Fibroblast of skin of left quadriceps (primary cell): ENCODE measurements at regions not wholly inside any gene's neighbourhood (a gene's known extent, or its start where the extent isn't known, plus 50 kb on each side); places are given as distances from the start of the nearest gene placed in this dataset.
"Not testable (repeated sequence)": the region's sequence is repeated elsewhere in the genome, so short reads cannot be mapped to it uniquely, and the experiment has no call there.

ENCODE experiments used
- DNase-seq, 2 experiments: peaks; one replicate each; pipeline ENCODE4 v3.0.0-alpha.2; 2013; ENCODE audit warnings: low read depth in 2 of 2

- no peak for DNase-seq
Measured at GRCh38 chr7:92973293-92973731, 136.9 kb upstream of the CDK6 start.

DNA sequence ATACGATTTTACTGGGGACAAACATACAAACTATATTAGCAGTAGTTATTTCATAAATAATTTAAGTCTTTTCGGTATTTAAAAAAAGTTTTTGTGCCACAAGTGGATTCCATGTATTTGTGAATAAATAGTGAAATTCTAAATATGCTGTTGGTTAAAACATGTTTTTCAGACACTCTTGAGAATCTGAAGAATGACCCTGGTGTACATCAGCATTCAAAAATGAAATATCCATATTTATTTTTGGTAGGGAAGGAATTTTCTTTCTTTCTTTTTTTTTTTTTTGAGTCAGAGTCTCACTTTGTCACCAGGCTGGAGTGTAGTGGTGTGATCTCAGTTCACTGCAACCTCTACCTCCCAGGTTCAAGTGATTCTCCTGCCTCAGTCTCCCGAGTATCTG lies 136.1 kb upstream of the CDK6 start:
- no peak for DNase-seq

DNA sequence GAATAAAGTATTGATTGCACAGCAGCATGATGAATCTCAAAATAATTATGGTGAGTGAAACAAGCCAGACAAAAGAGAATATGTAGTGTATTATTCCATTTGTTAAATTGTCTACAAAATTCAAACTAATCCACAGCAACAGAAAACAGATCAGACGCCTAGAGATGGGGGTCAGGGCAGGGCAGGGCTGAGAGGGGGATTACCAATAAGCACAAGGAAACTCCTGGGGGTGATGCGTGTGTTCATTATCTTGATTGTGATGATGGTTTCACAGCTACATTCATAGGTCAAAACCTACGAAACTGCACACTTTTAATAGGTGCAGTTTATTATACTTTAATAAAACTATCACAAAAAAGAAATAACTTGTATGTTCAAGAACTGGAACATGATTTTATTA lies 132.7 kb upstream of the CDK6 start:
- DNase-seq, result no peak

DNA sequence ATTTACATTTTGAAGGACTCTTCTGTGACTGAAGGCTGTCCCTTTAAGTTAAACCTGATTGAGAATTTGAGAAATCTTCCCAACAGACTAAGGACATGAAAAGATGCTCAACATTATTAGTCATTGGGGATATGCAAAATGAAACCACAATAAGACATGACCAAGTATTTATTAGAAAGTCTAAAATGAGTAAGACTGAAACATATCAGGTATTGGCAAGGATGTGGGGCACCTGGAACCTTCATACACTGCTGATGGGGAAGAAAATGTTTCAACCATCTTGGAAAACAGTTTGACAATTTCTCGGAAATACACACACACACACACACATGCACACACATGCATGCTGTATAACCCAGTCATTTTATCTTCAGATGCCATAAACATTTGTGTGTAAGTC lies 132.1 kb upstream of the CDK6 start:
- DNase-seq, result no peak

GRCh38 chr7:92967238-92967637 lies 130.9 kb upstream of the CDK6 start:
- no peak for DNase-seq

GRCh38 chr7:92964141-92964540 lies 127.8 kb upstream of the CDK6 start:
- DNase-seq, result no peak

DNA sequence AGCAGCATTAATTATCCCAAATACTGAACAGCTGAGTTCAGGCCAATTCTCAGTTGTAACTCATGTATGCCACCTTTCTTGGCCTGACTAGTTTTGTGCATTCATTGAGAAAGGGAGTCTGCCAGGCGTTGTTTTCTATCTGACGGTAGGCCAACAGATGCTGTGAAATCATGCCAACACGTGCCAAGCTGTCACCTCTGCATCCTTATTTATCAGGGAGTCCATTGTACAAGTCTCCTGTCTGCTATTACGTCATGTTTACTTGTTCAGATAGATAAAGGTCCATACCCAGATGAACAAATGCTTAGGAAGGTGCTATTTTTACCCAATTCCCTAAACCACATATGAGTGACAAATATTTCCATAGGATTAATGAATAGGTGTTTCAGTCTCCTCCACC lies 127.2 kb upstream of the CDK6 start:
- DNase-seq, result no peak

DNA sequence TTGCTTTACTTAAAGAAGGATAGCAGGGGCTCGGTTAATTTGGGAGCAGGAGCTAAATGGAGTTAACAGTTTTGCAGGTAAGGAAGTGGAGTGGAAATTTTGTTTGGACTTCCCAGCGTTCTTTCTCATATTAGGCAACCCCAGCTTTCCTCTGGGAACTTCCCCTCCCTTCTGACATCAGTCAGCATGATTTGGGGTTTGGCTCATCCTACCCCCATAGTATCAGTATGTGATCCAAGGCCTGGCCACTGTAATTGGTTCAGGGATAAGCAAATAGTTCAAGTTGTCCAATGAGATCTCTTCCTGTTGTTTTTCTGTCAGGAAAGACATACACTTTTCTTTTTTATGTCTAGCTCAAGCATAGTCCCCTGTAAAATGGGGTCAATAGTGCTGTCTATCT lies 125.6 kb upstream of the CDK6 start:
- no peak for DNase-seq

DNA sequence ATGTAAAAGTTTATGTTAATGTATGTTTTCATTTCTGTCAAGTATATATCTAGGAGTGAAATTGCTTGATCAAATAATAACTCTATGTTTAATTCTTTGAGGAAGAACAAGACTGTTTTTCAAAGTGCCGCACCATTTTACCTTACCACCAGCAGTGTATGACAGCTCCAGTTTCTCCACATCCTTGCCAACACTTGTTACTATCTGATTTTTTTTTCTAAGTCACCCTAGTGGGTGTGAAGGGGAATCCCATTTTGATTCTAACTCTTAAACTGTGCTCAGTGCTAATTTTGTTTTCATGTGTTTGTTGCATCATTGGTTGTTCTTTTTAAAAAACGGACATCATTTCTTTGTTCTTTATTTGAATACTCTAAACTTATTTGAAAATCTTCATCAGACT lies 120.2 kb upstream of the CDK6 start:
- DNase-seq, result no peak

- no peak for DNase-seq
Measured at GRCh38 chr7:92955081-92955480, 118.7 kb upstream of the CDK6 start.

GRCh38 chr7:92953657-92954056 lies 117.3 kb upstream of the CDK6 start:
- no peak for DNase-seq

DNA sequence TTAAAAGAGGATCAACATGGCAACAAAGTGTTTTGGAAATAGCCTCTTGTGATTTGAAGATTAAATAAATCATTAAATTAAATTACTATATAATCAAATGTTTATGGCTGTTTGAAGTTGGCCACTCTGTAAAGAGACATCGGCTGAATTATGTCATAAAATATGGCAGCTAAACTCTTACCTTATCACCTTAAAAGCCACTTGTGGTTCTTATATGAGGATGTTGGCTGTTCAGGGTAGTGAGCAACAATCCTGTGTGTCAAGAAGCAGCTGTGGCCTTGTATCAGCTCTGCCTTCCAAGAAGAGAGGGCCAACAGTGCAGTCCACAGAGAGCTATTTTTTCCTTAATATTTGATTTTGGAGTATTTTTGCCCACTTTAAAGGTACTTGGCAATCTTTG lies 113.4 kb upstream of the CDK6 start:
- DNase-seq, result no peak

DNA sequence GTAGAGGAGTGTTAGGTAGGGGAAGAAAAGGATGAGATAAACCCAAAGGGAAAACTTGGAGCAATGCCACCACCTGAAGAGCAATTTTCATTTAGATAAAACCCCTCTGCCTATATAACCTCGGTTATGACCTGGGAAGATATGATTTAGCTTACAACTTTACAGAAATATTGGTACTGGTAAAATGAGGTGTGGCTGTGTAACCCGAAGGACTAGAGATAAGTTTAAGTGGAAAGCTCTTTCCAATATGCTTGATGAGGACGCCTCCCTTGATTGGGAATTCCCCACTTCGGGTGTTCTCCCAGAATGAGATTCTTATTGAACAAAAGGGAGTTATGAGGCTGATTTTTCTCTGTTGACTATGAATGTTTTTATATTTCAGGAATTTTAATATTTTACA lies 109.5 kb upstream of the CDK6 start:
- no peak for DNase-seq

GRCh38 chr7:92944633-92945032 lies 108.3 kb upstream of the CDK6 start:
- no peak for DNase-seq

- DNase-seq, result not testable (repeated sequence)
Measured at GRCh38 chr7:92942706-92943105, 106.3 kb upstream of the CDK6 start.

- DNase-seq, result no peak
Measured at GRCh38 chr7:92939666-92940360, 103.4 kb upstream of the CDK6 start.

DNA sequence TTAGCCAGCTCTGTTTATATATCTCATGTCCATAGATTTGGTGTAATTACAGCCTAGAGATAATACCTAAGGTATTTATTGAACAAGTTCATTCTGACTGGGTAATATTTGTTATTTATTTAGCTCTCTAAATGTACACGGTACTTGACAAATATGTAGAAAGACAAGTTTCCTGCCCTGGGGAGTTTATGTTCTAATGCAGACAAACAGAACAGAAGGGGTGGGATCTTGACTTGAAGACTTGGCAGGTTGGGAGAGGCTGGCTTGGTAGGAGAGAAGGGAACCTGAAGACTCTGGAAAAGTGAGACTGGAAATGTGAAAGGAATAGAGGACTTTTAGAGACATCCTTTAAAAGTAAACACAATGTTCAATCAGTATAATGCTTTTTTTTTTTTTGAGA lies 97.7 kb upstream of the CDK6 start:
- DNase-seq, result no peak

- no peak for DNase-seq
Measured at GRCh38 chr7:92932450-92932849, 96.1 kb upstream of the CDK6 start.

- no peak for DNase-seq
Measured at GRCh38 chr7:92930404-92930803, 94.0 kb upstream of the CDK6 start.

DNA sequence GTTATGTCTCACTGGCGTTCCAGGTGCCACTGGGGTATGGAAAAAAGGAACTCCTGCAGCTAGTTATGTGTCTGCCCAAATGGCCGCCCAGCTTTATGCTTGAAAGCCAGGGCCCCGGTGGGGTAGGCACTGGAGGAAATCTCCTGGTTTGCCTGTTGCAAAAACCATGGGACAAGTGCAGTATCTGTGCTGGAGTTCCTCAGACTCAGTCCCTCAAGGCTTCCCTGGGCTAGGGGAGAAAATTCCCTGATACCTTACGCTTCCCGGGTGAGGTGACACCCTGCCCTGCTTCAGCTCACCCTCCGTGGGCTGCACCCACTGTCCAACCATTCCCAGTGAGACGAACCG lies 90.3 kb upstream of the CDK6 start:
- no peak for DNase-seq

- no peak for DNase-seq
Measured at GRCh38 chr7:92925876-92926696, 89.7 kb upstream of the CDK6 start.

- DNase-seq, result no peak
Measured at GRCh38 chr7:92924800-92925199, 88.4 kb upstream of the CDK6 start.

- DNase-seq, result no peak
Measured at GRCh38 chr7:92917230-92917629, 80.9 kb upstream of the CDK6 start.
